HG03432 (cell line): ENCODE measurements at regions not wholly inside any gene's neighbourhood (a gene's known extent, or its start where the extent isn't known, plus 50 kb on each side); places are given as distances from the start of the nearest gene placed in this dataset.
A peak's percentile ranks its signal among the peaks of the same experiment; 100 is the strongest.
"Not testable (repeated sequence)": the region's sequence is repeated elsewhere in the genome, so short reads cannot be mapped to it uniquely, and the experiment has no call there.

Experiments
- ATAC-seq: cut with Tn5 transposase; IDR thresholded peaks from one replicate; pipeline ENCODE4 v1.9.1; 2021; ENCODE audit warnings: mild to moderate bottlenecking, moderate library complexity; ENCODE audit not compliant: unreplicated experiment

GRCh38 chr7:123324283-123324682 lies 124.5 kb upstream of the SLC13A1 start:
- ATAC-seq, result no peak

GRCh38 chr7:123323689-123324088 lies 123.9 kb upstream of the SLC13A1 start:
- no peak for ATAC-seq

GRCh38 chr7:123321578-123321977 lies 121.8 kb upstream of the SLC13A1 start:
- not testable (repeated sequence) for ATAC-seq

GRCh38 chr7:123319911-123320310 lies 120.1 kb upstream of the SLC13A1 start:
- no peak for ATAC-seq

DNA sequence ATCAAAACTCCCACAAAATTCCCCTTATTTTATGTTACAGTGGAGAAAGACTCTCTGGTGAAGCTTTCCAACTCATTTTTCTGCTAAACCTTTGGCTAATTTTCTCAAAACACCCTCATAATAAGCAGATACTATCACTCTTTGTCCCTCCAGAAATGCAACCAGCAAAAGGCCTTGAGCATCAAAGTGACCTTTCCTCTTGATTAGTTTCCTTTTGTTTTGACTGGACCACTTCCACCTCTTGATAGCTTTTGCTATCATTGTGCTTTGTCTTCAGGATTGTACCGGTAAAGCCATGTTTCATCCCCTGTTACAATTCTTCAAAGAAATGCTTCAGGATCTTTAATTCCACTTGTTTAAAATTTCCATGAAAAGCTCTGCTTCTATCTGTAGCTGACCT lies 115.1 kb upstream of the SLC13A1 start:
- no peak for ATAC-seq

DNA sequence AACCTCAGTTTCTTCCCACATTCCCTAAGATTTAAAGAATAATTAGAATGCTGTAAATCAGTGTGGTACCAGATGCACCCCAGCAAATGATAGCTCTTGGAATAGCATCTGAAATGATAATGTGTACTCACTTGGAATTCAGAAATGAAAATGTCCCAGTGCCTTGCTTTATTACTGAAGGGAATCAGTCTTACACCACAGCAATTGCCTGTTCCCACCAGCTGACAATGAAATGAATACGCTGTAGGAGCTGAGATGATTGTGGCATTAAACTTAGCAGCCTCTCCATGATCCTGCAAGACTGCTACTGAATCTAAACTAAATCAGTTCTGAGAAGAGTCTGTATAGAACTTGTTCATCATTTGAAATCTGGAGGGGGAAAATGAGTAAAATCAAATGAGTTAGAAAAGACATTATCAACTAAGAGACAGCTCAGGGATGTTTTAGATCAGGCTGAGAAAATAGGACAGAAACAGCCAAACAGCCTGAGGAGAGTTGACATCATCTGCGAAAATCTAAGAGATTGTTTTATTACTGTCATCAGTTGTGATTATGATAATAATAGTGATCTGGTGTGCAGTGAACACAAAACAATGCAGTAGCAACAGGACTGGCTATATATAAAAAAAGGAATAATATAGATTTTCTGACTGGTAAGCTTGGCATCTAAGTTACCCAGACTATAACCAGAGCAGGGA lies 108.6 kb upstream of the SLC13A1 start:
- no peak for ATAC-seq

GRCh38 chr7:123305840-123306375 lies 106.1 kb upstream of the SLC13A1 start:
- peak; percentile 52 for ATAC-seq

DNA sequence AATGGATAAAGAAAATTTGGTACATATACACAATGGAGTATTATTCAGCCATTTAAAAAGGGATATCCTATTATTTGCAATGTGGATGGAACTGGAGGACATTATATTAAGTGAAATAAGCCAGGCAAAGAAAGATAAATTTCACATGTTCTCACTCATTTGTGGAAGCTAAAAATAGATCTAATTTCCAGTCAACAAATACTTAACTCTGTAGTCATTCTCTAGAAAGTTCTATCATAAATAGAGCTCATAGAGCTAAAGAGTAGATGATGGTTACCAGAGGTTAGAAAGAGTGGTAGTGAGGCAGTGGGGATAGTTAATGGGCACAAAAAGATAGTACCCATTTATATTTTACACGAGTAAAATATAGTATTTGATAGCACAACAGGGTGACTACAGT lies 104.2 kb upstream of the SLC13A1 start:
- ATAC-seq, result no peak

DNA sequence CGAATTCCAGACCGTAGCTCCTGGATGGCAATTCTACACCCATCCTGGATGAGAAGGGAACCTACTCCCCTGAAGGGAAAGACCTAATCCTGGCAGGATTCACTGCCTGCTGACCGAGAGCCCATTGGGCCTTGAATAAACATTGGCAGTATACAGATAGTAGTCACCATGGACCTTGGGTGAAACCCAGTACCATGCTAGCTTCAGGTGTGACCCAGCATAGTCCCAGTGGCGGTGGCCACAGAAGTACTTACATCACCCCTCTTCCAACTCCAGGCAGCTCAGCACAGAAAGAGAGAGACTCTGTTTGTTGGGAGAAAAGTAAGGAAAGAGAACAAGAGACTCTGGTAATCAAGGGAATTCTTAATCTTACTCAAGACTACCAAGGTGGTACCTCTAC lies 97.2 kb upstream of the SLC13A1 start:
- ATAC-seq, result no peak

- no peak for ATAC-seq
Observed at GRCh38 chr7:123293710-123294109, 93.9 kb upstream of the SLC13A1 start.

- no peak for ATAC-seq
Observed at GRCh38 chr7:123292227-123292626, 92.5 kb upstream of the SLC13A1 start.

- peak; percentile 44 for ATAC-seq
Observed at GRCh38 chr7:123289200-123289599, 89.4 kb upstream of the SLC13A1 start.

- ATAC-seq, result no peak
Observed at GRCh38 chr7:123285076-123285700, 85.4 kb upstream of the SLC13A1 start.

GRCh38 chr7:123283373-123283772 lies 83.6 kb upstream of the SLC13A1 start:
- no peak for ATAC-seq

GRCh38 chr7:123282181-123282580 lies 82.4 kb upstream of the SLC13A1 start:
- ATAC-seq, result no peak

GRCh38 chr7:123279949-123280348 lies 80.2 kb upstream of the SLC13A1 start:
- ATAC-seq, result no peak

GRCh38 chr7:123275036-123275753 lies 75.4 kb upstream of the SLC13A1 start:
- no peak for ATAC-seq

DNA sequence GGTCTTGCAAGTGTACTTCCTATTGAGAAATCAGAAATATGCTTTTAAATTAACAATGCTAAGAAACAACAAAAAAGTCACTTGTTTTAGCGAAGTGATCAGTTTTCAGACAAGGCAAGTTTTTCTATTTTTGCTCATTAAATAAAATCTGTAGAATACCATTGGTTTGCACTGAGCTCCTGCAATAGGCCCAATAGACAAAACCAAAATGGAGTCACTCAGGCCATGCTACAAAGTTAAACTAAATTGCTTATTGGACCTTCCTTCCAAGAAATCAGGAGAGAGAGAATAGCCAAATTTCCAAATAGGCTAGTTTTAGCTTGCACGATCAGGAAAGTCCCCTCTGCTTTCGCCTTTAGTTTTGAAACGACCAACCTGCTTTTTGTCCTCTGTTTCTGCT lies 73.4 kb upstream of the SLC13A1 start:
- ATAC-seq, result no peak

- no peak for ATAC-seq
Observed at GRCh38 chr7:123271856-123272255, 72.1 kb upstream of the SLC13A1 start.

- ATAC-seq, result no peak
Observed at GRCh38 chr7:123271231-123271630, 71.5 kb upstream of the SLC13A1 start.

DNA sequence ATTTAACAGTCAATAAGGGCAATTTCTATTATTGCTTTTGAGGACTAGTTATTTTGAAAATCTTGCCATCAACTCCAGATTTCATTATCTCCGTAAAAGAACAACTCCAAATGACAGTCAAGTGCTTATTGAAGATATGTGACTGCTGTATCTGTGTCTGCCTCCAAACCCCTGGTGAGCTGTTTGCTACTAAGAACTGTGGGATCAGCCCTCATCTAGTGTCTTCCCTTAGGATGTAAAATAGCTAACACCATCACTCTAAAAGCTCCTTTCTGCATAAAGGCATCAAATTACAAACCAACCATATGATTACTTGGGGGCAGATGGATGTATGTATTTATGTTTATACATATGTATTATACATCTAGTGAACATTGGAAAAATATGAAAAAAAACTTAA lies 70.8 kb upstream of the SLC13A1 start:
- ATAC-seq, result no peak

DNA sequence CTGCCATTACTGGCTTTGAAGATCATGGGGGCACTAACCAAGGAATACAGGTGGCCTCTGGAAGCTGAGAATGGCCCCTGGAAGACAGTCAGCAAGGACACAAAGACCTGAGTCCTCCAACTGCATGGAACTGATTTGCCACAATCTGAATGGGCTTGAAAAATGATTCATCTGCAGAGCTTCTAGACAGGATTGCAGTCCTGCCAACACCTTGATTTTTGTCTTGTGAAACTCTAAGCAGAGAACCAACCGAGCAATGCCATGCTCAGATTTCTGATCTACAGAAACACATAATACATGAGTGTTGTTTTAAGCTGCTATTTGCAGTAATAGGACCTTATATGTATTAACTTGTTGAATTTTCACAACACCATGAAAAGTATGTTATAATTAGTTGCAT lies 66.1 kb upstream of the SLC13A1 start:
- ATAC-seq, result no peak
